NOMO-1 treated with DMSO at 0.1 percent for 48 hours (cell line): ENCODE measurements at regions not wholly inside any gene's neighbourhood (a gene's known extent, or its start where the extent isn't known, plus 50 kb on each side); places are given as distances from the start of the nearest gene placed in this dataset.
"Not testable (repeated sequence)": the region's sequence is repeated elsewhere in the genome, so short reads cannot be mapped to it uniquely, and the experiment has no call there.

Source experiments
- DNase-seq: peaks from one replicate; lab custom pipeline; 2025; ENCODE audit not compliant: unreplicated experiment; lab: John Stamatoyannopoulos, UW

- DNase-seq, result no peak
These were observed 732.2 kb downstream of the NR4A2 start for GRCh38 chr2:155600296-155600695.

GRCh38 chr2:155599834-155600233 is 732.7 kb downstream of the NR4A2 start:
- DNase-seq, result no peak

GRCh38 chr2:155583674-155584195 is 748.8 kb downstream of the NR4A2 start:
- DNase-seq, result no peak

- DNase-seq, result no peak
These were observed 757.6 kb downstream of the NR4A2 start for GRCh38 chr2:155574941-155575340.

GRCh38 chr2:155547571-155547970 is 785.0 kb downstream of the NR4A2 start:
- no peak for DNase-seq

GRCh38 chr2:155546721-155547555 is 785.6 kb downstream of the NR4A2 start:
- DNase-seq, result no peak

GRCh38 chr2:155539028-155539427 is 793.5 kb downstream of the NR4A2 start:
- DNase-seq, result not testable (repeated sequence)

GRCh38 chr2:155528034-155528433 is 804.5 kb downstream of the NR4A2 start:
- DNase-seq, result no peak

GRCh38 chr2:155525199-155525598 is 807.3 kb downstream of the NR4A2 start:
- DNase-seq, result no peak

- DNase-seq, result no peak
These were observed 812.9 kb downstream of the NR4A2 start for GRCh38 chr2:155519529-155520130.

- DNase-seq, result no peak
These were observed 814.4 kb downstream of the NR4A2 start for GRCh38 chr2:155518094-155518493.

- DNase-seq, result no peak
These were observed 815.2 kb downstream of the NR4A2 start for GRCh38 chr2:155517362-155517761.

- DNase-seq, result no peak
These were observed 814.8 kb downstream of the KCNJ3 start for GRCh38 chr2:155513248-155513647.

GRCh38 chr2:155502766-155503165 is 804.3 kb downstream of the KCNJ3 start:
- DNase-seq, result no peak

- DNase-seq, result no peak
These were observed 799.6 kb downstream of the KCNJ3 start for GRCh38 chr2:155498106-155498505.

- DNase-seq, result no peak
These were observed 796.2 kb downstream of the KCNJ3 start for GRCh38 chr2:155494744-155495143.

GRCh38 chr2:155485141-155485842 is 786.8 kb downstream of the KCNJ3 start:
- no peak for DNase-seq

- DNase-seq, result no peak
These were observed 782.6 kb downstream of the KCNJ3 start for GRCh38 chr2:155481141-155481540.

- not testable (repeated sequence) for DNase-seq
These were observed 773.5 kb downstream of the KCNJ3 start for GRCh38 chr2:155472018-155472417.

- no peak for DNase-seq
These were observed 757.7 kb downstream of the KCNJ3 start for GRCh38 chr2:155456222-155456621.

- DNase-seq, result no peak
These were observed 744.4 kb downstream of the KCNJ3 start for GRCh38 chr2:155442755-155443372.
